Epithelial cell of esophagus (primary cell): ENCODE measurements at regions not wholly inside any gene's neighbourhood (a gene's known extent, or its start where the extent isn't known, plus 50 kb on each side); places are given as distances from the start of the nearest gene placed in this dataset.

Source experiments
- DNase-seq: peaks from one replicate; pipeline ENCODE4 v3.0.0; 2010; ENCODE audit warnings: low read depth
- H3K4me3 ChIP-seq: 2 replicates; pipeline ENCODE4 v1.5.1; 2011; ENCODE audit warnings: mild to moderate bottlenecking, low read length, control low read depth
- CTCF ChIP-seq: IDR thresholded peaks from 2 replicates; pipeline ENCODE4 v1.5.1; 2011; ENCODE audit warnings: low read depth, mild to moderate bottlenecking, low read length, control low read depth, inconsistent platforms; ENCODE audit not compliant: insufficient read depth; ENCODE audit errors: missing control alignments

DNA sequence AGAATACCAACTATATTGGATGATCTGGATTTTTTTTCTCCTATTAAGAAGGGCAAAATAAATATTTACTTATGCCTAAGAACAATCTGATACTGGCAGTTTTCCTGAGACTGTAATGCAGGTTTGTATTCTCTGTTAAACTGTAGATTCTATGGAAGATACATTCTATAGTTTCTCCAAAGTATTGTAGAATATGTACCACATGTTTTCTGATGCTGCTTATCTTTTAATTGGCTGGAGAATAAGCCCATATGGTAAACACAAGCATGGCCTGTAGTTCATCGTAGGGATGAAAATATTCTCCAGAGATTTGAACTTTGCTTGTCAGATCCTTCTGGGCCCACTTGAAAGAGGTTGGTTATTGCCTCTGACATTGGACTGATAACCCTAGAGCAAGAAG is 99.1 kb downstream of the CENPW start:
- no peak for DNase-seq
- no peak for TF ChIP-seq CTCF
- H3K4me3 ChIP-seq = no peak overlapping the region

DNA sequence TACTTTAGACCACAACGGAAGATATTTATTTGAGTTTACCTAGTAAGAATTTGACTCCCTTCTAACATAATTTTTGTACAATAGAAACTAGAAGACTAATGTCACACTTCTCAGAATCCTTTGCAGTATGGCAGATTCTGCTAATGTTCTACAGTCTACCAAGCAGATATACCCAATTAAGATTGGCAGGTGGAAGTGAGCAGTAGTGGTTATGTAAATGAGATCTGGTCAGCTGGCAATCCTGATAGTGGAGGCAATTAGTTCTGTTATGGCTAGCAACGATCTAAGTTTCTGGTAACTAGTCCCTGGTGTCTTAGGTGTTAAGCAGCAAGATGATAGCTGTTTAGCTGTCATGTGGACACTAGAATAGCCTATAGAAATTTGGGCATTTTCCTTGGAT is 101.0 kb downstream of the CENPW start:
- no peak for DNase-seq
- no peak for TF ChIP-seq CTCF
- no peak overlapping the region for H3K4me3 ChIP-seq

- TF ChIP-seq CTCF = no peak
- no peak for DNase-seq
- H3K4me3 ChIP-seq = no peak overlapping the region
These were observed 104.9 kb downstream of the CENPW start for GRCh38 chr6:126444659-126445273.

DNA sequence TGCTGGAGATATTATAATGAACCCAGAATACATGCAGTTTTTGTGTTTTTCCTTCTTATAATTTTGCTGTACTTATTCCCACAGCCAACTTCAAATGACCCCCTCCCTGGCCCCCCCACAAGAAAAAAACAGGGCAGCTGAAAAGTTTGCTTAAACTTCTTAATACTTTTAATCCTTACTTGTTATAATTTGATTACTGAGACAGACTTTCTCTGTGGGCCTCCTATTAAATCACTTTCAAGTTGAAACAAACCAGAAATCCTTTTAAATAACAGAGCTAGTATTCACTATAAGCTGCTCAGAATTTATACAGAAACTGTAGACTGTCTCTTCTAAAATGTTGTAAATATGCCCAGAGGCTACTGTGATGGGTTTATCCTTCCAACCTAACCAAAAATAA is 106.3 kb downstream of the CENPW start:
- DNase-seq = no peak
- TF ChIP-seq CTCF = no peak
- H3K4me3 ChIP-seq = no peak overlapping the region

DNA sequence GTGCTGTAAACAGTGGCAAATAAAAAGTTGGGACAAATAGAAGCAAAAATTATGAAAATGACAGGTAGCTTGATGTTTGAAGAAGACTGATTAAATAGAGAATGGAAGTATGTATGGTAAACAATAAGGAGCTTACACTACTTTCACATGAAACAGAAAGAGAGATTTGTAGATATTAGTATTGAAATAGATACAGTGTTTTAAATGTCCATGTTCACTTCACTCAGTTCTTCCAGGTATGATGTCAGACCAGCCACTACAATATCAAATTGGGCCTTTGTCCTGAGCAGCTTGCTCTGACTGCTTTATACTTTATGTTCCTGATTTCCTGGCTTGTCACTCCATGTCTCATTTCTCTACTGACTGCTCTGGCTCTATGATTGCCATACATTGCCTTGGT is 107.5 kb downstream of the CENPW start:
- no peak for DNase-seq
- no peak overlapping the region for H3K4me3 ChIP-seq
- TF ChIP-seq CTCF = no peak

DNA sequence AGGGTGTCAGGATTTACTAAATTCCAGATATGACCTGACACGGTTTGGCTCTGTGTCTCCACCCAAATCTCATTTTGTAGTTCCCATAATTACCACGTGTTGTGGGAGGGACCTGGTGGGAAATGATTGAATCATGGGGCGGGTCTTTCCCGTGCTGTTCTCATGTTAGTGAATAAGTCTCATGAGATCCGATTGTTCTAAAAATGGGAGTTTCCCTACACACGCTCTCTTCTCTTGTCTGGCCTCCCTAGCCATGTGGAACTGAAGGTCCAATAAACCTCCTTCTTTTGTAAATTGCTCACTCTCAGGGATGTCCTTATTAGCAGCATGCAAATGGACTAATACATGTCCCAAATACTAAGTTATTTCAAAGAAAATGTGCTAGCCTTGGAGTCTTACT is 121.1 kb downstream of the CENPW start:
- no peak for TF ChIP-seq CTCF
- no peak overlapping the region for H3K4me3 ChIP-seq
- DNase-seq = peak; percentile 3

DNA sequence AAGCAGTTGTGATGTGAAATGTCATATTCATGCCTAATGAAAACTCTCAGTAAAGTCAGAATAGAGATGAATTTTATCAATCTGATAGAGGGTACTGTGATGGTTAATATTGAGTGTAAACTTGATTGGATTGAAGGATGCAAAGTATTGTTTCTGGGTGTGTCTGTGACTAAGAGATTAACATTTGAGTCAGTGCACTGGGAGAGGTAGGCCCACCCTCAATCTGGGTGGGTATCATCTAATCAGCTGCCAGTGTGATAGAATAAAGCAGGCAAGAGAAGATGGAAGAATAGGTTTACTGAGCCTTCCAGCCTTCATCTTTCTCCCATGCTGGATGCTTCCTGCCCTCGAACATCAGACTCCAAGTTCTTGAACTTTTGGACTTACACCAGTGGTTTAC is 124.3 kb downstream of the CENPW start:
- no peak overlapping the region for H3K4me3 ChIP-seq
- no peak for TF ChIP-seq CTCF
- no peak for DNase-seq
